Keratinocyte (primary cell): ENCODE measurements at regions not wholly inside any gene's neighbourhood (a gene's known extent, or its start where the extent isn't known, plus 50 kb on each side); places are given as distances from the start of the nearest gene placed in this dataset.

Source experiments
- EZH2 ChIP-seq: IDR thresholded peaks from one replicate; pipeline ENCODE4 v1.6.1; 2012; ENCODE audit warnings: inconsistent platforms, mild to moderate bottlenecking, low read length, moderate library complexity
- TF ChIP-seq, protein P1 (sequence below), 3 experiments: IDR thresholded peaks in 1 of 3; conservative IDR thresholded peaks in 1 of 3; optimal IDR thresholded peaks in 1 of 3; 2 replicates in 2 of 3; 3 replicates in 1 of 3; pipeline versions ENCODE3 to v1.5.1; 2011; ENCODE audit warnings: low read length in 3 of 3, mild to moderate bottlenecking in 3 of 3, moderate library complexity in 2 of 3, control low read depth in 1 of 3, inconsistent platforms in 1 of 3; ENCODE audit not compliant: insufficient read depth in 2 of 3; ENCODE audit errors: extremely low read depth in 1 of 3

DNA sequence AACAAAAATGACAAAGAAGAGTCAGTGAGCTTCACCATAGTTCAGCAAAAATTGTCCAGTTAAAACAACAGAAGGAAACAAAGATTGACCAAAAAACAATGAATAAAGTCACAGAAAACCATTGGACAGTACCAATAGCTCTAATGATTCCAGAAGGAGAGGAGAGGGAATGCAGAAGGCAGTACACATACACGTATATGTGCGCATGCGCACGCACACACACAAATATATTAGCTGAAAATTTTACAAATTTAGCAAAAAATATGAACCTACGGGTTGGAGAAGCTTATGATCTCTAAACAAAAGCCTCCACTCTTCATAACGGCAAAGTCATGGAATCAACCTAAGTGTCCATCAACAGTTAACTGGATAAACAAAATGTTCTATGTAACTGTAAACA, 120.3 kb upstream of the MON1B start:
- TF ChIP-seq, protein P1, sequence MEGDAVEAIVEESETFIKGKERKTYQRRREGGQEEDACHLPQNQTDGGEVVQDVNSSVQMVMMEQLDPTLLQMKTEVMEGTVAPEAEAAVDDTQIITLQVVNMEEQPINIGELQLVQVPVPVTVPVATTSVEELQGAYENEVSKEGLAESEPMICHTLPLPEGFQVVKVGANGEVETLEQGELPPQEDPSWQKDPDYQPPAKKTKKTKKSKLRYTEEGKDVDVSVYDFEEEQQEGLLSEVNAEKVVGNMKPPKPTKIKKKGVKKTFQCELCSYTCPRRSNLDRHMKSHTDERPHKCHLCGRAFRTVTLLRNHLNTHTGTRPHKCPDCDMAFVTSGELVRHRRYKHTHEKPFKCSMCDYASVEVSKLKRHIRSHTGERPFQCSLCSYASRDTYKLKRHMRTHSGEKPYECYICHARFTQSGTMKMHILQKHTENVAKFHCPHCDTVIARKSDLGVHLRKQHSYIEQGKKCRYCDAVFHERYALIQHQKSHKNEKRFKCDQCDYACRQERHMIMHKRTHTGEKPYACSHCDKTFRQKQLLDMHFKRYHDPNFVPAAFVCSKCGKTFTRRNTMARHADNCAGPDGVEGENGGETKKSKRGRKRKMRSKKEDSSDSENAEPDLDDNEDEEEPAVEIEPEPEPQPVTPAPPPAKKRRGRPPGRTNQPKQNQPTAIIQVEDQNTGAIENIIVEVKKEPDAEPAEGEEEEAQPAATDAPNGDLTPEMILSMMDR (optimal IDR thresholded peaks at IDR 0.05 in 1 of 3, IDR thresholded peaks at IDR 0.05 in 1 of 3, conservative IDR thresholded peaks at IDR 0.05 in 1 of 3; ENCODE audit: extremely low read depth in 1 of 3, insufficient read depth in 2 of 3, low read length in 3 of 3): no peak
- no peak for TF ChIP-seq EZH2
